Panc1 (cell line): ENCODE measurements at regions not wholly inside any gene's neighbourhood (a gene's known extent, or its start where the extent isn't known, plus 50 kb on each side); places are given as distances from the start of the nearest gene placed in this dataset.

ENCODE experiments used
- ATAC-seq: fragments of 200-7000 bp; cut with Tn5 transposase; 2 replicates; pipeline ENCODE4 v1.9.1; 2020; ENCODE audit warnings: mild to moderate bottlenecking, moderate library complexity
- BruUV-seq: library from RNA; stranded (reverse); fragments of 400-500 nt; replicated peaks from 2 replicates; lab custom pipeline; 2021; lab: Mats Ljungman, UMichigan
- CTCF ChIA-PET: fragments of 300-600 bp; sonication (Branson Sonifier 250); formaldehyde crosslinking; loops from one replicate; lab custom pipeline; 2022; ENCODE audit warnings: antibody characterized with exemption; lab: Charles Lee
- POLR2A ChIA-PET: fragments of 300-600 bp; sonication (Branson Sonifier 250); formaldehyde crosslinking; loops from one replicate; lab custom pipeline; 2022; ENCODE audit warnings: antibody characterized with exemption; lab: Charles Lee
- DNase-seq: peaks from one replicate; pipeline ENCODE4 v3.0.0-alpha.2; 2010; ENCODE audit warnings: low read depth, low spot score
- H3K27ac ChIP-seq: 2 replicates; pipeline ENCODE4 v1.5.1; 2011; ENCODE audit warnings: mild to moderate bottlenecking, low read length, inconsistent platforms
- H3K27me3 ChIP-seq: fragments of 200-500 bp; sonication (Bioruptor generic); 2 replicates; pipeline ENCODE4 v1.6.0; 2014; ENCODE audit warnings: low read length, inconsistent platforms; ENCODE audit not compliant: control insufficient read depth, insufficient read depth
- H3K36me3 ChIP-seq: fragments of 200-500 bp; sonication (Bioruptor generic); 2 replicates; pipeline ENCODE4 v1.5.1; 2014; ENCODE audit warnings: inconsistent platforms, mild to moderate bottlenecking, low read length, moderate library complexity; ENCODE audit not compliant: control insufficient read depth, insufficient read depth
- H3K4me1 ChIP-seq: 2 replicates; pipeline ENCODE4 v1.5.1; 2011; ENCODE audit warnings: inconsistent platforms, mild to moderate bottlenecking, low read length, moderate library complexity; ENCODE audit not compliant: control insufficient read depth, insufficient read depth
- H3K4me3 ChIP-seq, 2 experiments: 2 replicates each; pipeline ENCODE4 v1.5.1; 2011 to 2012; ENCODE audit warnings: low read depth in 2 of 2, low read length in 2 of 2, mild to moderate bottlenecking in 2 of 2, inconsistent platforms in 1 of 2, moderate library complexity in 1 of 2
- H3K9me3 ChIP-seq: fragments of 200-500 bp; sonication (Bioruptor generic); 2 replicates; pipeline ENCODE4 v1.5.1; 2014; ENCODE audit warnings: low read depth, mild to moderate bottlenecking, inconsistent platforms, low read length, moderate library complexity; ENCODE audit not compliant: control insufficient read depth, insufficient read depth
- POLR2AphosphoS5 ChIP-seq: IDR thresholded peaks from 2 replicates; pipeline ENCODE4 v1.6.1; 2012; ENCODE audit warnings: mild to moderate bottlenecking, low read depth, low read length, moderate library complexity
- SIN3A ChIP-seq: IDR thresholded peaks from 2 replicates; pipeline ENCODE4 v1.6.1; 2012; ENCODE audit warnings: low read depth, mild to moderate bottlenecking, low read length, moderate library complexity, borderline replicate concordance; ENCODE audit not compliant: insufficient read depth
- TCF7L2 ChIP-seq: IDR thresholded peaks from 2 replicates; pipeline ENCODE4 v1.6.1; 2011; ENCODE audit warnings: mild to moderate bottlenecking, low read depth, low read length, inconsistent platforms
- in situ Hi-C: cut with HindIII; loops from 2 replicates; pipeline ENCODE4 v1.10.0; 2016; ENCODE audit warnings: low sequenced_read_pairs, low pct_unique_long_range_greater_than_20kb
- intact Hi-C: fragments of 100-400 bp; cut with micrococcal nuclease; formaldehyde crosslinking; loops from one replicate; pipeline ENCODE4 v1.10.0; 2022; ENCODE audit not compliant: unreplicated experiment
- TF ChIP-seq, protein P1 (sequence below), 2 experiments: IDR thresholded peaks; 2 replicates each; pipeline ENCODE4 v1.6.1; 2011 to 2012; ENCODE audit warnings: low read depth in 2 of 2, control low read depth in 1 of 2, low read length in 1 of 2, mild to moderate bottlenecking in 1 of 2, moderate library complexity in 1 of 2; ENCODE audit not compliant: insufficient read depth in 1 of 2
- TF ChIP-seq, protein P2 (sequence below): fragments of 450-650 bp; IDR thresholded peaks from 2 replicates; pipeline ENCODE4 v1.5.1; 2017; ENCODE audit warnings: mild to moderate bottlenecking

DNA sequence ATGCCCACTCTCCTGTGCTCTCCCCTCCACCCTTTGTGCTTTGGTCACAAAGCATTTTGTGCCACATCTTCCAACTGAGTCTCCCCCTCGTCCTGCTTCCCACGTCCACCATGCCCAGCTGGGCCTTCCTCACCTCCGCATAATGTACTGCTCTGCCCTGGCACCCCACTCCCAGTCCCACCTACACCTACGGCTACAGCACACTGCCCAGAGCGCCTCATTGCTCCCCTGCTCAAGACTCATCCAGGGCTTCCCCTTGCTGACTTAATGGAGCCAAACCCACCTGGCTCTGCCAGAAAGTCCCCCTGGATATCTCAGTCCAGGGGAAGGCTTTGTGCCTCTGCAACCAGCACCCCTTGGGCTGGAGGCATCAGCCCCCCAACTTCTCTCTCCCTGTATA is 299.2 kb upstream of the ZMIZ1 start:
- in situ Hi-C loops (no loop called here), intact Hi-C loops (no loop called here)
- TF ChIP-seq TCF7L2 (no peak), POLR2AphosphoS5 (no peak), SIN3A (no peak)
- TF ChIP-seq, protein P1, sequence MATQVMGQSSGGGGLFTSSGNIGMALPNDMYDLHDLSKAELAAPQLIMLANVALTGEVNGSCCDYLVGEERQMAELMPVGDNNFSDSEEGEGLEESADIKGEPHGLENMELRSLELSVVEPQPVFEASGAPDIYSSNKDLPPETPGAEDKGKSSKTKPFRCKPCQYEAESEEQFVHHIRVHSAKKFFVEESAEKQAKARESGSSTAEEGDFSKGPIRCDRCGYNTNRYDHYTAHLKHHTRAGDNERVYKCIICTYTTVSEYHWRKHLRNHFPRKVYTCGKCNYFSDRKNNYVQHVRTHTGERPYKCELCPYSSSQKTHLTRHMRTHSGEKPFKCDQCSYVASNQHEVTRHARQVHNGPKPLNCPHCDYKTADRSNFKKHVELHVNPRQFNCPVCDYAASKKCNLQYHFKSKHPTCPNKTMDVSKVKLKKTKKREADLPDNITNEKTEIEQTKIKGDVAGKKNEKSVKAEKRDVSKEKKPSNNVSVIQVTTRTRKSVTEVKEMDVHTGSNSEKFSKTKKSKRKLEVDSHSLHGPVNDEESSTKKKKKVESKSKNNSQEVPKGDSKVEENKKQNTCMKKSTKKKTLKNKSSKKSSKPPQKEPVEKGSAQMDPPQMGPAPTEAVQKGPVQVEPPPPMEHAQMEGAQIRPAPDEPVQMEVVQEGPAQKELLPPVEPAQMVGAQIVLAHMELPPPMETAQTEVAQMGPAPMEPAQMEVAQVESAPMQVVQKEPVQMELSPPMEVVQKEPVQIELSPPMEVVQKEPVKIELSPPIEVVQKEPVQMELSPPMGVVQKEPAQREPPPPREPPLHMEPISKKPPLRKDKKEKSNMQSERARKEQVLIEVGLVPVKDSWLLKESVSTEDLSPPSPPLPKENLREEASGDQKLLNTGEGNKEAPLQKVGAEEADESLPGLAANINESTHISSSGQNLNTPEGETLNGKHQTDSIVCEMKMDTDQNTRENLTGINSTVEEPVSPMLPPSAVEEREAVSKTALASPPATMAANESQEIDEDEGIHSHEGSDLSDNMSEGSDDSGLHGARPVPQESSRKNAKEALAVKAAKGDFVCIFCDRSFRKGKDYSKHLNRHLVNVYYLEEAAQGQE (IDR thresholded peaks at IDR 0.05; ENCODE audit: insufficient read depth in 1 of 2, low read depth in 2 of 2, low read length in 1 of 2) = no peak
- TF ChIP-seq, protein P2, sequence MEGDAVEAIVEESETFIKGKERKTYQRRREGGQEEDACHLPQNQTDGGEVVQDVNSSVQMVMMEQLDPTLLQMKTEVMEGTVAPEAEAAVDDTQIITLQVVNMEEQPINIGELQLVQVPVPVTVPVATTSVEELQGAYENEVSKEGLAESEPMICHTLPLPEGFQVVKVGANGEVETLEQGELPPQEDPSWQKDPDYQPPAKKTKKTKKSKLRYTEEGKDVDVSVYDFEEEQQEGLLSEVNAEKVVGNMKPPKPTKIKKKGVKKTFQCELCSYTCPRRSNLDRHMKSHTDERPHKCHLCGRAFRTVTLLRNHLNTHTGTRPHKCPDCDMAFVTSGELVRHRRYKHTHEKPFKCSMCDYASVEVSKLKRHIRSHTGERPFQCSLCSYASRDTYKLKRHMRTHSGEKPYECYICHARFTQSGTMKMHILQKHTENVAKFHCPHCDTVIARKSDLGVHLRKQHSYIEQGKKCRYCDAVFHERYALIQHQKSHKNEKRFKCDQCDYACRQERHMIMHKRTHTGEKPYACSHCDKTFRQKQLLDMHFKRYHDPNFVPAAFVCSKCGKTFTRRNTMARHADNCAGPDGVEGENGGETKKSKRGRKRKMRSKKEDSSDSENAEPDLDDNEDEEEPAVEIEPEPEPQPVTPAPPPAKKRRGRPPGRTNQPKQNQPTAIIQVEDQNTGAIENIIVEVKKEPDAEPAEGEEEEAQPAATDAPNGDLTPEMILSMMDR = no peak
- DNase-seq (no peak), ATAC-seq (no peak)
- no peaks in the 10 kb centered on the region for H3K36me3 ChIP-seq
- H3K4me3 ChIP-seq = no peak overlapping the region
- peaks cover 1% of the 10 kb centered on the region; the same call in 1 of the 2 replicates for H3K4me1 ChIP-seq
- H3K9me3 ChIP-seq = no peaks in the 10 kb centered on the region
- POLR2A ChIA-PET = no interaction called here
- H3K27ac ChIP-seq = no peak overlapping the region
- BruUV-seq = no TSS peak
- H3K27me3 ChIP-seq = no peaks in the 10 kb centered on the region
- CTCF ChIA-PET = no interaction called here

DNA sequence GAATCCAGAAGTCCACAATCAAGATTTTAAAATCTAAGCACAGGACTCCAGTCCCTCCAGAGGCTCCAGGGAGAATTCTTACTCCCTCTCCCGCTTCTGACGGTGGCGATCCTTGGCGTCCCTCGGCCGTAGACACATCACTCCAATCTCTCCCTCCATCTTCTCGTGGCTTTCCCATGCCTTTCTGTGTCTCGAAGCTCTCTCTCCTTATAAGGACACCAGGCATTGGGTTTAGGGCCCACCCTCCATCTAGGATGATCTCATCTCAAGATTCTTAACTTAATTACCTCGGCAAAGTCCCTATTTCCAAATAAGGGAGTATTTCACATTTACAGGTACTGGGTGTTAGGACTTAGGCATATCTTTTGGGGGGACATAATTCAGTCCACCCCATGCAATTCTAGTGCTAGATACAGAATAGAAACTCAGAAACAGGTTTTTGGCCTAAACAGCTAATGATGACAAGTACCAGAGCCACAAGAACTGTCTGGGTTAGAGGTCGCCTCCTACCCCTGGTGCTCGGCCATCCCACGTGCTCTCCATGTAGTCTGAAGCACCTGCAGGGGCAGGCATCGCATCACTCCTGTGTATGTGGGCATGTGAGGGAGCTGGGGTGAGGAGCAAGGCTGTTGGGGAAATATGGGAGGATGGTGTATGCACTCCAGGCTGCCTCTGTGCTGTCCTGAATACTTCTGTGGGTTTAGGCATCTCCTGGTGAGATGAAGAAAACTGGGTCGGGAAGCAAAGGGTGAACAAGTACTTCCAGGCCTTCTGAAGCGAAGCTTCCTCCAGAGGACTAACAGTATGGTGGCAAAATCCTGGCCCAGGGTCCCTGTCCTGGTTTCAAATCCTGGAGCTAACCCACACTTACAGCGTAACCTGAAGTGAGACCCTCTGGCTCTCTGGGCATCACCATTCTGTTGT is 298.3 kb upstream of the ZMIZ1 start:
- Histone ChIP-seq H3K27me3 (no peaks in the 10 kb centered on the region), H3K9me3 (no peaks in the 10 kb centered on the region), H3K4me1 (peaks cover 10% of the 10 kb centered on the region), H3K36me3 (no peaks in the 10 kb centered on the region), H3K27ac (no peak overlapping the region), H3K4me3 (no peak overlapping the region)
- BruUV-seq = no TSS peak
- DNase-seq = no peak
- in situ Hi-C loops = no loop called here
- POLR2A ChIA-PET = no interaction called here
- intact Hi-C loops = loop anchor here (10.0 kb wide), 1 partner anchor 194 kb away; no protein-coding TSS in a partner anchor
- CTCF ChIA-PET = no interaction called here
- TF ChIP-seq, protein P2 = no peak
- TF ChIP-seq, protein P1 (IDR thresholded peaks at IDR 0.05; ENCODE audit: insufficient read depth in 1 of 2, low read depth in 2 of 2, low read length in 1 of 2) = no peak
- TF ChIP-seq TCF7L2 (no peak), POLR2AphosphoS5 (no peak), SIN3A (no peak)
- no peak for ATAC-seq
